A549 (cell line): ENCODE measurements at regions not wholly inside any gene's neighbourhood (a gene's known extent, or its start where the extent isn't known, plus 50 kb on each side); places are given as distances from the start of the nearest gene placed in this dataset.

Experiments
- ATAC-seq, 2 experiments: fragments of 200-7000 bp in 1 of 2; fragments of >200 bp in 1 of 2; cut with Nextera tagmentation in 1 of 2; cut with Tn5 transposase in 1 of 2; 3 replicates each; pipeline versions ENCODE4 v1.8.0 to v1.9.1; 2018 to 2020; ENCODE audit warnings: mild to moderate bottlenecking in 1 of 2, moderate library complexity in 1 of 2
- CTCF ChIA-PET: fragments of 300-600 bp; sonication (Branson Sonifier 250); formaldehyde crosslinking; extraction: SDS; loops from one replicate; lab custom pipeline; 2021; ENCODE audit warnings: antibody characterized with exemption, inconsistent platforms; lab: Yijun Ruan, JAX
- POLR2A ChIA-PET: fragments of 350-600 bp; formaldehyde crosslinking; extraction: SDS; loops from one replicate; lab custom pipeline; 2021; ENCODE audit warnings: antibody characterized with exemption, inconsistent platforms; lab: Yijun Ruan, JAX
- DNase-seq, 2 experiments: peaks; one replicate each; pipeline versions ENCODE4 v3.0.0 to v3.0.0-alpha.2; 2011 to 2016; ENCODE audit warnings: low read depth in 1 of 2, low spot score in 1 of 2
- FAIRE-seq: peaks from 2 replicates; lab custom pipeline; 2011; peaks lifted over from hg19 to GRCh38; lab: Jason Lieb, UNC
- H3K27ac ChIP-seq, 2 experiments: fragments of >200 bp; sonication (Bioruptor Twin); formaldehyde crosslinking; 3 replicates each; pipeline ENCODE4 v1.5.1; 2016 to 2017
- H3K4me1 ChIP-seq: fragments of >200 bp; sonication (Bioruptor Twin); formaldehyde crosslinking; 3 replicates; pipeline ENCODE4 v1.6.1; 2016
- H3K4me2 ChIP-seq: fragments of >200 bp; sonication (Bioruptor Twin); formaldehyde crosslinking; 3 replicates; pipeline ENCODE4 v1.6.1; 2016
- H3K4me3 ChIP-seq: fragments of >200 bp; sonication (Bioruptor Twin); formaldehyde crosslinking; 3 replicates; pipeline ENCODE4 v1.5.1; 2016
- H3K9me3 ChIP-seq: fragments of >200 bp; sonication (Bioruptor Twin); formaldehyde crosslinking; 3 replicates; pipeline ENCODE4 v1.6.1; 2016
- BCL3 ChIP-seq: fragments of >200 bp; sonication (Bioruptor Twin); formaldehyde crosslinking; IDR thresholded peaks from 3 replicates; pipeline ENCODE4 v1.6.1; 2016
- BHLHE40 ChIP-seq: IDR thresholded peaks from 2 replicates; pipeline ENCODE4 v1.6.1; 2012; ENCODE audit warnings: low read depth, low read length, inconsistent platforms
- CHD4 ChIP-seq: fragments of 200-600 bp; sonication (generic); IDR thresholded peaks from 2 replicates; pipeline ENCODE4 v1.6.1; 2016; ENCODE audit warnings: antibody characterized with exemption, mild to moderate bottlenecking, borderline replicate concordance
- CTCF ChIP-seq: fragments of >200 bp; sonication (Bioruptor Twin); formaldehyde crosslinking; IDR thresholded peaks from 3 replicates; pipeline ENCODE4 v1.5.1; 2016
- E2F6 ChIP-seq: IDR thresholded peaks from 2 replicates; pipeline ENCODE4 v1.6.1; 2012; ENCODE audit warnings: low read depth, borderline replicate concordance
- ELK1 ChIP-seq: fragments of 150-350 bp; IDR thresholded peaks from 2 replicates; pipeline ENCODE4 v1.6.1; 2014; ENCODE audit warnings: low read depth, mild to moderate bottlenecking, low read length
- ESRRA ChIP-seq: fragments of 150-350 bp; IDR thresholded peaks from 2 replicates; pipeline ENCODE4 v1.6.1; 2014; ENCODE audit warnings: mild to moderate bottlenecking, low read length, borderline replicate concordance
- FOSB ChIP-seq: fragments of 250-450 bp; sonication (Bioruptor Pico); IDR thresholded peaks from 2 replicates; pipeline ENCODE4 v1.5.0; 2020; ENCODE audit warnings: mild to moderate bottlenecking, moderate library complexity
- FOSL2 ChIP-seq, 2 experiments: fragments of 450-650 bp in 1 of 2; fragments of >200 bp in 1 of 2; sonication (Bioruptor Twin) in 1 of 2; formaldehyde crosslinking; IDR thresholded peaks; 2 replicates each; pipeline versions ENCODE4 v1.5.0 to v1.6.1; 2016 to 2020; ENCODE audit warnings: mild to moderate bottlenecking in 1 of 2, moderate library complexity in 1 of 2
- HDAC2 ChIP-seq: fragments of 200-600 bp; sonication (generic); IDR thresholded peaks from 2 replicates; pipeline ENCODE4 v1.6.1; 2016
- JUNB ChIP-seq: fragments of >200 bp; sonication (Bioruptor Twin); formaldehyde crosslinking; IDR thresholded peaks from 2 replicates; pipeline ENCODE4 v1.6.1; 2016
- KDM1A ChIP-seq: fragments of 200-600 bp; sonication (generic); IDR thresholded peaks from 2 replicates; pipeline ENCODE4 v1.6.1; 2016; ENCODE audit warnings: low read depth, mild to moderate bottlenecking
- MYC ChIP-seq: IDR thresholded peaks from 2 replicates; pipeline ENCODE4 v1.6.1; 2012; ENCODE audit warnings: mild to moderate bottlenecking, inconsistent platforms, low read length, improper control_type of control experiment, borderline replicate concordance
- NFE2L2 ChIP-seq: fragments of 150-350 bp; conservative IDR thresholded peaks from 2 replicates; pipeline ENCODE4 v1.6.1; 2014; ENCODE audit warnings: low read length
- PHF8 ChIP-seq: fragments of 200-600 bp; sonication (generic); IDR thresholded peaks from 2 replicates; pipeline ENCODE4 v1.6.1; 2016; ENCODE audit warnings: low read depth, mild to moderate bottlenecking, antibody characterized with exemption, moderate library complexity, borderline replicate concordance
- REST ChIP-seq: fragments of 200-600 bp; sonication (generic); IDR thresholded peaks from 2 replicates; pipeline ENCODE4 v1.6.1; 2016; ENCODE audit warnings: antibody characterized with exemption, mild to moderate bottlenecking, moderate library complexity
- RFX5 ChIP-seq: fragments of 450-650 bp; IDR thresholded peaks from 2 replicates; pipeline ENCODE4 v1.7.1; 2014; ENCODE audit warnings: antibody characterized with exemption, mild to moderate bottlenecking, moderate library complexity
- RNF2 ChIP-seq: fragments of 200-600 bp; sonication (generic); IDR thresholded peaks from 2 replicates; pipeline ENCODE4 v1.6.1; 2016; ENCODE audit warnings: low read depth, mild to moderate bottlenecking, antibody characterized with exemption, moderate library complexity, borderline replicate concordance
- TFCP2L1 ChIP-seq: fragments of 250-450 bp; sonication (Bioruptor Pico); IDR thresholded peaks from 2 replicates; pipeline ENCODE4 v1.5.0; 2021; ENCODE audit warnings: mild to moderate bottlenecking
- whole genome bisulfite sequencing: methylation state at CpG from one replicate; pipeline ENCODE4 v1.1.6; 2017; ENCODE audit errors: missing lambda C conversion rate; 5-methylcytosine and 5-hydroxymethylcytosine counted together

GRCh38 chr22:47740109-47740805, 977.8 kb downstream of the TBC1D22A start (continued):
- TF ChIP-seq PHF8 (no peak), CHD4 (no peak), KDM1A (no peak), CTCF (no peak)

- H3K4me2 ChIP-seq: no peak overlapping the region
- no peak for TF ChIP-seq HDAC2
- POLR2A ChIA-PET: no interaction called here
- CTCF ChIA-PET: no interaction called here
- no peak overlapping the region for H3K27ac ChIP-seq
- no peak overlapping the region for H3K4me3 ChIP-seq
- 71% methylated on average over 12 of the region's 16 CpGs for WGBS
- no peaks in the 10 kb centered on the region for H3K9me3 ChIP-seq
- H3K4me1 ChIP-seq: no peaks in the 10 kb centered on the region
- ATAC-seq (no peak), FAIRE-seq (no peak), DNase-seq (no peak)
Observed at GRCh38 chr22:47739291-47740015, 977.0 kb downstream of the TBC1D22A start.

- FAIRE-seq (no peak), ATAC-seq (no peak), DNase-seq (no peak)
- Histone ChIP-seq H3K27ac (no peak overlapping the region), H3K9me3 (no peaks in the 10 kb centered on the region), H3K4me1 (no peaks in the 10 kb centered on the region), H3K4me2 (no peak overlapping the region), H3K4me3 (no peak overlapping the region)
- 44% methylated on average over 6 of the region's 8 CpGs for WGBS
- ChIA-PET CTCF (no interaction called here), POLR2A (no interaction called here)
- no peak for TF ChIP-seq MYC
- TF ChIP-seq ESRRA: no peak
Observed at GRCh38 chr22:47738472-47739013, 976.1 kb downstream of the TBC1D22A start.

- 52% methylated on average over 13 of the region's 15 CpGs for WGBS
- H3K27ac ChIP-seq: no peak overlapping the region
- ChIA-PET POLR2A (no interaction called here), CTCF (no interaction called here)
- FAIRE-seq (no peak), ATAC-seq (no peak), DNase-seq (no peak)
- no peaks in the 10 kb centered on the region for H3K4me1 ChIP-seq
- H3K4me3 ChIP-seq: no peak overlapping the region
- no peak overlapping the region for H3K4me2 ChIP-seq
- peaks cover 3% of the 10 kb centered on the region; the same call in 1 of the 3 replicates for H3K9me3 ChIP-seq
- TF ChIP-seq RNF2: no peak
- TF ChIP-seq FOSB (CRISPR knock-in tag): no peak
- no peak for TF ChIP-seq BHLHE40
- no peak for TF ChIP-seq TFCP2L1
- no peak for TF ChIP-seq RFX5
- no peak for TF ChIP-seq FOSL2 (IDR thresholded peaks at IDR 0.05)
- TF ChIP-seq FOSL2 (CRISPR knock-in tag; IDR thresholded peaks at IDR 0.05): no peak
- no peak for TF ChIP-seq ELK1
- TF ChIP-seq JUNB: no peak
- TF ChIP-seq BCL3: no peak
- TF ChIP-seq E2F6: no peak
- no peak for TF ChIP-seq REST
- TF ChIP-seq NFE2L2: no peak
Observed at GRCh38 chr22:47736186-47737034, 974.0 kb downstream of the TBC1D22A start.
